ENCODE measurements at regions not wholly inside any gene's neighbourhood (a gene's known extent, or its start where the extent isn't known, plus 50 kb on each side); places are given as distances from the start of the nearest gene placed in this dataset.

GRCh38 chr4:100799761-100800539, 282.1 kb upstream of the EMCN start:
- no peak for DNase-seq (ENCODE audit: low spot score)

- no peak for DNase-seq (ENCODE audit: low spot score)
These were observed 280.0 kb upstream of the EMCN start for GRCh38 chr4:100797791-100798190.

- no peak for DNase-seq (ENCODE audit: low spot score)
These were observed 279.5 kb upstream of the EMCN start for GRCh38 chr4:100797356-100797755.

GRCh38 chr4:100796332-100796731, 278.5 kb upstream of the EMCN start:
- no peak for DNase-seq (ENCODE audit: low spot score)

GRCh38 chr4:100795581-100795980, 277.8 kb upstream of the EMCN start:
- no peak for DNase-seq (ENCODE audit: low spot score)

GRCh38 chr4:100790836-100791615, 273.2 kb upstream of the EMCN start:
- no peak for DNase-seq (ENCODE audit: low spot score)

- no peak for DNase-seq (ENCODE audit: low spot score)
These were observed 272.2 kb upstream of the EMCN start for GRCh38 chr4:100789991-100790390.

GRCh38 chr4:100786481-100786880, 268.7 kb upstream of the EMCN start:
- no peak for DNase-seq (ENCODE audit: low spot score)

- no peak for DNase-seq (ENCODE audit: low spot score)
These were observed 264.5 kb upstream of the EMCN start for GRCh38 chr4:100782356-100782755.

GRCh38 chr4:100781435-100781834, 263.6 kb upstream of the EMCN start:
- no peak for DNase-seq (ENCODE audit: low spot score)

- DNase-seq (ENCODE audit: low spot score): no peak
These were observed 262.3 kb upstream of the EMCN start for GRCh38 chr4:100780126-100780525.

- no peak for DNase-seq (ENCODE audit: low spot score)
These were observed 260.6 kb upstream of the EMCN start for GRCh38 chr4:100778431-100778830.

- DNase-seq (ENCODE audit: low spot score): no peak
These were observed 244.9 kb upstream of the EMCN start for GRCh38 chr4:100762738-100763137.

- DNase-seq (ENCODE audit: low spot score): no peak
These were observed 236.9 kb upstream of the EMCN start for GRCh38 chr4:100754751-100755150.

- no peak for DNase-seq (ENCODE audit: low spot score)
These were observed 228.4 kb upstream of the EMCN start for GRCh38 chr4:100746141-100746739.

- DNase-seq (ENCODE audit: low spot score): peak; percentile 38
These were observed 224.2 kb upstream of the EMCN start for GRCh38 chr4:100742045-100742444.

GRCh38 chr4:100739426-100739825, 221.6 kb upstream of the EMCN start:
- DNase-seq (ENCODE audit: low spot score): no peak

- DNase-seq (ENCODE audit: low spot score): peak; percentile 71
These were observed 220.7 kb upstream of the EMCN start for GRCh38 chr4:100738196-100739165.

- no peak for DNase-seq (ENCODE audit: low spot score)
These were observed 219.0 kb upstream of the EMCN start for GRCh38 chr4:100736641-100737451.

- DNase-seq (ENCODE audit: low spot score): no peak
These were observed 211.0 kb upstream of the EMCN start for GRCh38 chr4:100728861-100729260.

- DNase-seq (ENCODE audit: low spot score): no peak
These were observed 205.1 kb upstream of the EMCN start for GRCh38 chr4:100722866-100723459.

Measured in SW480 (cell line).